HEK293T (cell line): ENCODE measurements at regions not wholly inside any gene's neighbourhood (a gene's known extent, or its start where the extent isn't known, plus 50 kb on each side); places are given as distances from the start of the nearest gene placed in this dataset.
A peak's percentile ranks its signal among the peaks of the same experiment; 100 is the strongest.

ENCODE experiments used
- CTCF ChIA-PET: fragments of 350-600 bp; formaldehyde crosslinking; extraction: SDS; loops from one replicate; lab custom pipeline; 2021; ENCODE audit warnings: antibody characterized with exemption, inconsistent platforms; lab: Yijun Ruan, JAX
- POLR2A ChIA-PET: fragments of 350-600 bp; formaldehyde crosslinking; extraction: SDS; loops from one replicate; lab custom pipeline; 2020; ENCODE audit warnings: antibody characterized with exemption, inconsistent platforms; lab: Yijun Ruan, JAX
- DNase-seq: peaks from one replicate; pipeline ENCODE4 v3.0.0; 2012; ENCODE audit warnings: mixed read lengths; ENCODE audit errors: extremely low spot score
- ARNT ChIP-seq: fragments of 450-650 bp; IDR thresholded peaks from 2 replicates; pipeline ENCODE4 v1.6.1; 2017; ENCODE audit warnings: mild to moderate bottlenecking
- BHLHE40 ChIP-seq: fragments of 450-650 bp; IDR thresholded peaks from 2 replicates; pipeline ENCODE4 v1.6.1; 2016; ENCODE audit warnings: mild to moderate bottlenecking, moderate library complexity, borderline replicate concordance
- CTBP1 ChIP-seq: fragments of 450-650 bp; IDR thresholded peaks from 2 replicates; pipeline ENCODE4 v1.6.1; 2016; ENCODE audit warnings: borderline replicate concordance
- ELF4 ChIP-seq: fragments of 450-650 bp; IDR thresholded peaks from 2 replicates; pipeline ENCODE4 v1.6.1; 2017; ENCODE audit warnings: antibody characterized with exemption
- FOXA1 ChIP-seq: fragments of 450-650 bp; IDR thresholded peaks from 2 replicates; pipeline ENCODE4 v1.6.1; 2016; ENCODE audit warnings: mild to moderate bottlenecking
- FOXK2 ChIP-seq: fragments of 450-650 bp; IDR thresholded peaks from 2 replicates; pipeline ENCODE4 v1.6.1; 2016; ENCODE audit warnings: mild to moderate bottlenecking
- FOXM1 ChIP-seq: fragments of 450-650 bp; IDR thresholded peaks from 2 replicates; pipeline ENCODE4 v1.6.1; 2017; ENCODE audit warnings: mild to moderate bottlenecking, borderline replicate concordance
- HDGF ChIP-seq: fragments of 450-650 bp; IDR thresholded peaks from 2 replicates; pipeline ENCODE4 v1.6.1; 2017; ENCODE audit warnings: antibody characterized with exemption, borderline replicate concordance
- L3MBTL2 ChIP-seq: fragments of 450-650 bp; conservative IDR thresholded peaks from 2 replicates; pipeline ENCODE4 v1.6.1; 2016; ENCODE audit warnings: mild to moderate bottlenecking
- LEF1 ChIP-seq: fragments of 450-650 bp; IDR thresholded peaks from 2 replicates; pipeline ENCODE4 v1.6.1; 2017; ENCODE audit warnings: mild to moderate bottlenecking, borderline replicate concordance
- NFRKB ChIP-seq: fragments of 450-650 bp; IDR thresholded peaks from 2 replicates; pipeline ENCODE4 v1.6.1; 2016; ENCODE audit warnings: mild to moderate bottlenecking, moderate library complexity
- SP1 ChIP-seq: fragments of 450-650 bp; IDR thresholded peaks from 2 replicates; pipeline ENCODE4 v1.6.1; 2017
- SUZ12 ChIP-seq: fragments of 450-650 bp; IDR thresholded peaks from 2 replicates; pipeline ENCODE4 v1.6.1; 2016; ENCODE audit warnings: mild to moderate bottlenecking
- TARDBP ChIP-seq: fragments of 450-650 bp; IDR thresholded peaks from 2 replicates; pipeline ENCODE4 v1.6.1; 2016
- ZNF384 ChIP-seq: fragments of 450-650 bp; IDR thresholded peaks from 2 replicates; pipeline ENCODE4 v1.6.1; 2016
- TF ChIP-seq, protein P1 (sequence below): fragments of 450-650 bp; IDR thresholded peaks from 2 replicates; pipeline ENCODE4 v1.6.1; 2016

GRCh38 chr22:27405672-27406388 is 395.7 kb downstream of the MN1 start:
- TF ChIP-seq FOXA1 (no peak), ZNF384 (no peak), BHLHE40 (no peak), CTBP1 (no peak)
- TF ChIP-seq, protein P1, sequence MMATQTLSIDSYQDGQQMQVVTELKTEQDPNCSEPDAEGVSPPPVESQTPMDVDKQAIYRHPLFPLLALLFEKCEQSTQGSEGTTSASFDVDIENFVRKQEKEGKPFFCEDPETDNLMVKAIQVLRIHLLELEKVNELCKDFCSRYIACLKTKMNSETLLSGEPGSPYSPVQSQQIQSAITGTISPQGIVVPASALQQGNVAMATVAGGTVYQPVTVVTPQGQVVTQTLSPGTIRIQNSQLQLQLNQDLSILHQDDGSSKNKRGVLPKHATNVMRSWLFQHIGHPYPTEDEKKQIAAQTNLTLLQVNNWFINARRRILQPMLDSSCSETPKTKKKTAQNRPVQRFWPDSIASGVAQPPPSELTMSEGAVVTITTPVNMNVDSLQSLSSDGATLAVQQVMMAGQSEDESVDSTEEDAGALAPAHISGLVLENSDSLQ, result no peak
- DNase-seq, result peak; percentile 85
- CTCF ChIA-PET, result no interaction called here
- POLR2A ChIA-PET, result no interaction called here

- no peak for DNase-seq
- TF ChIP-seq TARDBP, result no peak
- TF ChIP-seq, protein P1, result no peak
- no peak for TF ChIP-seq FOXM1
- no peak for TF ChIP-seq FOXK2
- TF ChIP-seq NFRKB, result no peak
- POLR2A ChIA-PET, result no interaction called here
- CTCF ChIA-PET, result no interaction called here
These were observed 395.1 kb downstream of the MN1 start for GRCh38 chr22:27406389-27406861.

DNA sequence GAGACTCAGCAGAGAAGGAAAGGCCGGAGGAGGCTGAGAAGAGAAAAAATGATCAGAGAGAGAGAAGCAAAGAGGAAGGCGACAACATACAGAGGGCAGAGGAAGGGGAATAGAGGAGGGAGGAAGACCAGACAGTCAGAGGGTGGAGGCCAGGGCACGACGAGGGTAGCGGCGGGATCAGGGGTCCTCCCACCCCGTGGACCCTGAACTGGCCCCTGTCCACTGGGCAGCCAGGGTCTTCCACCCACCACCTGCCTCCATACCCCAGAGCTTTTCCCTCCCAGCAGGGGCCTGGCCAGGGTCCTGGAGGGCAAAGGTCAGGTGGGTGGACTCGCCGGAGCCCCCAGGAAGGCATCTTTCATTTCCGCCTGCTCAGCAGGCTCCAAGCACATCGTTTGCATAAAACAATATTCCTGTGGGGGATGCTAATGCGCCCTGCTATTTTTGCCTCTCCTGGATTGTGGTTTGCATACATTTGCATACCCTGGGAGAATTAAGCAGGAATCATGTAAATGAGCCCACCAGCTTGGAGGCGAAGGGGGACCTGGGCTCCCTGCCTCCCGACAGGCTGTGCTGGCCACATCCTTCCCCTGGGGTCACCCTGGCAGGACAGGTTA is 394.1 kb downstream of the MN1 start:
- ChIA-PET CTCF (no interaction called here), POLR2A (no interaction called here)
- TF ChIP-seq SP1 (no peak), L3MBTL2 (no peak), ARNT (no peak), LEF1 (no peak)
- TF ChIP-seq, protein P1, result no peak
- no peak for DNase-seq

- TF ChIP-seq FOXK2 (no peak), NFRKB (no peak), HDGF (no peak), ZNF384 (no peak), SUZ12 (no peak), L3MBTL2 (no peak), LEF1 (no peak), BHLHE40 (no peak), CTBP1 (no peak), TARDBP (no peak), FOXM1 (no peak)
- TF ChIP-seq, protein P1, result no peak
- no peak for DNase-seq
- ChIA-PET POLR2A (no interaction called here), CTCF (no interaction called here)
These were observed 393.5 kb downstream of the MN1 start for GRCh38 chr22:27408068-27408467.

- ChIA-PET POLR2A (no interaction called here), CTCF (no interaction called here)
- TF ChIP-seq SP1, result no peak
- no peak for DNase-seq
These were observed 392.3 kb downstream of the MN1 start for GRCh38 chr22:27409299-27409698.

DNA sequence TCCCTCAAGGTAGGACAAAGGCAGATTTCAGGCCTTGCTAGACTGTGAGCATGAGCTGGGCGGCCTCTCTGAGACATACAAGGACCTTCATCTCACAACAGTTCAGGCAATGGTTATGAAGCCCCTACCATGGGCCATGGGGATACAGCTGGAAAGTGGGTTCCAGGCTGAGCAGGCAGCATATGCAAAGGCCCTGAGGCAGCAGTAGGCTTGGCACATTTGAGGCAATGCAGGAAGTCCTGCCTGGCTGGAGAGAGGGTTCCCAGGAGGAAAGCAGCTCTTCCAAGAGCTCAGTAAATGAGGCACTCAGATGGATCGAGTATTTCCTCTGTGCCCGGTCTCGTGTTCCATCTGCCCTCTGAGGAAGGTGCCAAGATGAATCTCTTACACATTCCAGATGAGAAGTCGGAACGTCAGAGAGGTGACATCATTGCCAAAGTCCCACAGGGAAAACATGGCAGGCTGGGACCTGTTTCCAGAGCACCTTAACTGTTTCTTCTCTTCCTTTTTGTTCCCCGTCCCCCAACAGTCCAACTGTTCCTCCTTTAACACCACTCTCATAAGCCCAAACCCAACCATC is 388.6 kb downstream of the MN1 start:
- DNase-seq, result no peak
- TF ChIP-seq BHLHE40 (no peak), HDGF (no peak), SP1 (no peak), FOXM1 (no peak), TARDBP (no peak), ZNF384 (no peak), FOXK2 (no peak), FOXA1 (no peak), ELF4 (no peak)
- TF ChIP-seq, protein P1, result no peak
- ChIA-PET CTCF (no interaction called here), POLR2A (interaction anchor here (0.6 kb wide), 1 partner anchor 15 kb away, joined by 4 read pairs; no protein-coding TSS in a partner anchor)
